Body of pancreas (tissue), 4 donors: ENCODE measurements at regions not wholly inside any gene's neighbourhood (a gene's known extent, or its start where the extent isn't known, plus 50 kb on each side); places are given as distances from the start of the nearest gene placed in this dataset.

ENCODE experiments used
- ATAC-seq: fragments of 150-250 bp; one replicate; pipeline ENCODE4 v1.9.1; 2016
- DNase-seq, 4 donors: peaks; one replicate each; pipeline ENCODE4 v3.0.0-alpha.2; 2019
- H3K27ac ChIP-seq, 4 donors: fragments of 200-600 bp; sonication (generic); 1 replicate in 3 of 4; 2 replicates in 1 of 4; pipeline versions ENCODE4 v1.5.1 to v1.6.1; 2016 to 2019; ENCODE audit warnings: mild to moderate bottlenecking in 1 of 4, mixed read lengths in 1 of 4, moderate library complexity in 1 of 4
- H3K27me3 ChIP-seq, 2 donors: fragments of 200-600 bp; sonication (generic); one replicate each; pipeline ENCODE4 v1.6.0; 2016; ENCODE audit warnings: mild to moderate bottlenecking in 1 of 2
- H3K36me3 ChIP-seq, 2 donors: fragments of 200-600 bp; sonication (generic); replicated peaks in 1 of 2; 2 replicates each; pipeline ENCODE4 v1.5.1; 2016; ENCODE audit warnings: low read depth in 2 of 2; ENCODE audit not compliant: insufficient read depth in 1 of 2
- H3K4me1 ChIP-seq: fragments of 200-600 bp; sonication (generic); one replicate; pipeline ENCODE4 v1.6.0; 2016
- H3K4me3 ChIP-seq, 2 donors: fragments of 200-600 bp; sonication (generic); 1 replicate in 1 of 2; 2 replicates in 1 of 2; pipeline ENCODE4 v1.5.1; 2016 to 2019
- H3K9me3 ChIP-seq, 3 donors: fragments of 200-600 bp; sonication (generic); 1 replicate in 2 of 3; 2 replicates in 1 of 3; pipeline ENCODE4 v1.5.1; 2016
- CTCF ChIP-seq, 7 experiments: fragments of 450-650 bp in 4 of 7; fragments of 200-600 bp in 3 of 7; sonication (generic) in 3 of 7; IDR thresholded peaks; one replicate each; pipeline ENCODE4 v1.5.1; 2016 to 2019; ENCODE audit warnings: antibody characterized with exemption in 7 of 7
- POLR2A ChIP-seq, 3 donors: fragments of 450-650 bp; IDR thresholded peaks; one replicate each; pipeline ENCODE4 v1.6.1; 2016; ENCODE audit warnings: antibody characterized with exemption in 3 of 3, mild to moderate bottlenecking in 2 of 3
- WGBS, 2 donors: methylation state at CpG; one replicate each; pipeline ENCODE4 v1.1.5; 2017; 5-methylcytosine and 5-hydroxymethylcytosine counted together
- intact Hi-C: fragments of 100-400 bp; cut with DNase I; formaldehyde crosslinking; loops from one replicate; pipeline ENCODE4 v1.15.1; 2023

GRCh38 chr4:32840461-32841189 lies 2120.5 kb downstream of the PCDH7 start:
- TF ChIP-seq POLR2A (IDR thresholded peaks at IDR 0.05), result no peak
- DNase-seq, result no peak
- peak; percentile 35 for ATAC-seq
- Histone ChIP-seq H3K27me3 (no peaks in the 10 kb centered on the region), H3K4me1 (no peaks in the 10 kb centered on the region), H3K27ac (no peak overlapping the region), H3K9me3 (no peaks in the 10 kb centered on the region), H3K4me3 (no peak overlapping the region), H3K36me3 (no peaks in the 10 kb centered on the region)
- 44 to 46% methylated on average over 4 of the region's 4 CpGs for WGBS, 2 donors
- intact Hi-C loops, result no loop called here

- Histone ChIP-seq H3K36me3 (no peaks in the 10 kb centered on the region), H3K9me3 (no peaks in the 10 kb centered on the region), H3K4me3 (no peak overlapping the region), H3K27me3 (no peaks in the 10 kb centered on the region), H3K27ac (no peak overlapping the region), H3K4me1 (no peaks in the 10 kb centered on the region)
- intact Hi-C loops, result no loop called here
- TF ChIP-seq CTCF (IDR thresholded peaks at IDR 0.05) (no peak), POLR2A (IDR thresholded peaks at IDR 0.05) (no peak)
- DNase-seq, result no peak
- 12 to 13% methylated on average over 1 of the region's 1 CpG for WGBS, 2 donors
- peak; percentile 9 for ATAC-seq
Observed at GRCh38 chr4:32841217-32841616, 2121.0 kb downstream of the PCDH7 start.

GRCh38 chr4:32847461-32847860 lies 2127.3 kb downstream of the PCDH7 start:
- H3K27me3 ChIP-seq, result no peaks in the 10 kb centered on the region
- 40 to 49% methylated on average over 3 of the region's 3 CpGs for WGBS, 2 donors
- TF ChIP-seq CTCF (IDR thresholded peaks at IDR 0.05) (no peak), POLR2A (IDR thresholded peaks at IDR 0.05) (no peak)
- intact Hi-C loops, result no loop called here
- H3K4me1 ChIP-seq, result no peaks in the 10 kb centered on the region
- no peak for ATAC-seq
- no peaks in the 10 kb centered on the region for H3K36me3 ChIP-seq
- no peak for DNase-seq
- no peak overlapping the region for H3K27ac ChIP-seq
- no peaks in the 10 kb centered on the region for H3K9me3 ChIP-seq
- H3K4me3 ChIP-seq, result no peak overlapping the region

GRCh38 chr4:32855622-32856021 lies 2135.5 kb downstream of the PCDH7 start:
- Histone ChIP-seq H3K4me1 (no peaks in the 10 kb centered on the region), H3K27ac (no peak overlapping the region), H3K36me3 (no peaks in the 10 kb centered on the region), H3K9me3 (no peaks in the 10 kb centered on the region), H3K4me3 (no peak overlapping the region), H3K27me3 (no peaks in the 10 kb centered on the region)
- 66 to 71% methylated on average over 2 of the region's 2 CpGs for WGBS, 2 donors
- intact Hi-C loops, result no loop called here
- TF ChIP-seq POLR2A (IDR thresholded peaks at IDR 0.05) (no peak), CTCF (IDR thresholded peaks at IDR 0.05) (no peak)
- ATAC-seq (no peak), DNase-seq (no peak)

- intact Hi-C loops, result no loop called here
- no peaks in the 10 kb centered on the region for H3K4me1 ChIP-seq
- ATAC-seq (no peak), DNase-seq (no peak)
- WGBS, 2 donors, result 67 to 81% methylated on average over 1 of the region's 1 CpG
- H3K27me3 ChIP-seq, result no peaks in the 10 kb centered on the region
- no peaks in the 10 kb centered on the region for H3K36me3 ChIP-seq
- H3K9me3 ChIP-seq, result no peaks in the 10 kb centered on the region
- no peak overlapping the region for H3K4me3 ChIP-seq
- H3K27ac ChIP-seq, result no peak overlapping the region
- TF ChIP-seq CTCF (IDR thresholded peaks at IDR 0.05) (no peak), POLR2A (IDR thresholded peaks at IDR 0.05) (no peak)
Observed at GRCh38 chr4:32858361-32858760, 2138.2 kb downstream of the PCDH7 start.
